ENCODE measurements at regions not wholly inside any gene's neighbourhood (a gene's known extent, or its start where the extent isn't known, plus 50 kb on each side); places are given as distances from the start of the nearest gene placed in this dataset.

- Mint-ChIP-seq H3K4me3 (no peak overlapping the region), H3K27ac (no peak overlapping the region), H3K36me3 (no peaks in the 10 kb centered on the region), H3K4me1 (no peaks in the 10 kb centered on the region), H3K9me3 (no peaks in the 10 kb centered on the region), H3K27me3 (ENCODE audit: insufficient read depth, low read depth) (no peaks in the 10 kb centered on the region)
- H2AFZ ChIP-seq (replicated peaks): no peak overlapping the region
- no peaks in the 10 kb centered on the region for H4K20me1 ChIP-seq (ENCODE audit: low read depth)
- no peak overlapping the region for H3K9ac ChIP-seq
- H3K9me3 ChIP-seq (ENCODE audit: low read depth): no peaks in the 10 kb centered on the region
- H3K4me1 ChIP-seq: no peaks in the 10 kb centered on the region
- H3K4me2 ChIP-seq: no peak overlapping the region
- H3K79me2 ChIP-seq (ENCODE audit: low read depth): no peaks in the 10 kb centered on the region
- no peaks in the 10 kb centered on the region for H3K27me3 ChIP-seq
- TF ChIP-seq EZH2phosphoT487 (IDR thresholded peaks at IDR 0.05) (no peak), EZH2 (IDR thresholded peaks at IDR 0.05) (no peak)
- TF ChIP-seq, protein P1, sequence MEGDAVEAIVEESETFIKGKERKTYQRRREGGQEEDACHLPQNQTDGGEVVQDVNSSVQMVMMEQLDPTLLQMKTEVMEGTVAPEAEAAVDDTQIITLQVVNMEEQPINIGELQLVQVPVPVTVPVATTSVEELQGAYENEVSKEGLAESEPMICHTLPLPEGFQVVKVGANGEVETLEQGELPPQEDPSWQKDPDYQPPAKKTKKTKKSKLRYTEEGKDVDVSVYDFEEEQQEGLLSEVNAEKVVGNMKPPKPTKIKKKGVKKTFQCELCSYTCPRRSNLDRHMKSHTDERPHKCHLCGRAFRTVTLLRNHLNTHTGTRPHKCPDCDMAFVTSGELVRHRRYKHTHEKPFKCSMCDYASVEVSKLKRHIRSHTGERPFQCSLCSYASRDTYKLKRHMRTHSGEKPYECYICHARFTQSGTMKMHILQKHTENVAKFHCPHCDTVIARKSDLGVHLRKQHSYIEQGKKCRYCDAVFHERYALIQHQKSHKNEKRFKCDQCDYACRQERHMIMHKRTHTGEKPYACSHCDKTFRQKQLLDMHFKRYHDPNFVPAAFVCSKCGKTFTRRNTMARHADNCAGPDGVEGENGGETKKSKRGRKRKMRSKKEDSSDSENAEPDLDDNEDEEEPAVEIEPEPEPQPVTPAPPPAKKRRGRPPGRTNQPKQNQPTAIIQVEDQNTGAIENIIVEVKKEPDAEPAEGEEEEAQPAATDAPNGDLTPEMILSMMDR (IDR thresholded peaks at IDR 0.05): peak; percentile 68
- peak; percentile 64 for DNase-seq (ENCODE audit: low spot score)
- H3F3A ChIP-seq (ENCODE audit: low read depth): no peaks in the 10 kb centered on the region
- H3K4me3 ChIP-seq: no peak overlapping the region
- no peaks in the 10 kb centered on the region for H3K36me3 ChIP-seq
- no peak overlapping the region for H3K27ac ChIP-seq
Observed at GRCh38 chr5:28473531-28474107, 1435.2 kb upstream of the CDH9 start.

- Mint-ChIP-seq H3K9me3 (no peaks in the 10 kb centered on the region), H3K27me3 (ENCODE audit: insufficient read depth, low read depth) (no peaks in the 10 kb centered on the region), H3K36me3 (no peaks in the 10 kb centered on the region), H3K4me3 (no peak overlapping the region), H3K4me1 (no peaks in the 10 kb centered on the region), H3K27ac (no peak overlapping the region)
- no peak for DNase-seq (ENCODE audit: low spot score)
- Histone ChIP-seq H3K9ac (no peak overlapping the region), H3K27ac (no peak overlapping the region), H3K79me2 (ENCODE audit: low read depth) (no peaks in the 10 kb centered on the region), H3K36me3 (no peaks in the 10 kb centered on the region), H3K4me1 (no peaks in the 10 kb centered on the region), H4K20me1 (ENCODE audit: low read depth) (no peaks in the 10 kb centered on the region), H3K4me2 (no peak overlapping the region), H3K9me3 (ENCODE audit: low read depth) (no peaks in the 10 kb centered on the region), H2AFZ (replicated peaks) (peak overlapping the region; percentile 26), H3K27me3 (no peaks in the 10 kb centered on the region), H3F3A (ENCODE audit: low read depth) (no peaks in the 10 kb centered on the region), H3K4me3 (no peak overlapping the region)
- TF ChIP-seq, protein P1 (IDR thresholded peaks at IDR 0.05): no peak
- TF ChIP-seq EZH2 (IDR thresholded peaks at IDR 0.05) (no peak), EZH2phosphoT487 (IDR thresholded peaks at IDR 0.05) (no peak)
Observed at GRCh38 chr5:28468166-28468565, 1429.8 kb upstream of the CDH9 start.

DNA sequence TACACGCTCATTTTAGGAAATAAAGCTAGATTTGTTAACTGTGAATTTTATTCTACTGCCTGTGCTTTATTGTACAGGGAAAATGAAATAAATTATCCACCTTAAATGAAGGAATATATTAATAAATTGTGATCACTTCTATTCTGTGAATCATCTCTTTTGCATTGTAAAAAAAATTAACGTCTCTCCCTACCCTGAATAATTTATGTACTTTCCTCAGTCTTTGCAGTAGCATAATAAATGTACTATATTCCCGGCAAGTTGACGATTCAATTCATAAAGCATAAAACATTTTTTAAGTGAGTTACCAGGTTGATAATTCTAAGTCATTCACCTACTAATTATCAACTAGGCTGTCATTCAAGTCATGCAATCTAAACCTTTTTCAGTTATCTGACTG lies 1425.3 kb upstream of the CDH9 start:
- Histone ChIP-seq H3K79me2 (ENCODE audit: low read depth) (no peaks in the 10 kb centered on the region), H3K27ac (no peak overlapping the region), H3K9ac (no peak overlapping the region), H3K4me3 (no peak overlapping the region), H2AFZ (replicated peaks) (no peak overlapping the region), H3F3A (ENCODE audit: low read depth) (no peaks in the 10 kb centered on the region), H3K9me3 (ENCODE audit: low read depth) (no peaks in the 10 kb centered on the region), H3K36me3 (no peaks in the 10 kb centered on the region), H3K4me2 (no peak overlapping the region), H4K20me1 (ENCODE audit: low read depth) (no peaks in the 10 kb centered on the region), H3K4me1 (no peaks in the 10 kb centered on the region), H3K27me3 (no peaks in the 10 kb centered on the region)
- Mint-ChIP-seq H3K27ac (no peak overlapping the region), H3K27me3 (ENCODE audit: insufficient read depth, low read depth) (no peaks in the 10 kb centered on the region), H3K4me3 (no peak overlapping the region), H3K9me3 (no peaks in the 10 kb centered on the region), H3K36me3 (no peaks in the 10 kb centered on the region), H3K4me1 (no peaks in the 10 kb centered on the region)
- TF ChIP-seq EZH2 (IDR thresholded peaks at IDR 0.05) (no peak), EZH2phosphoT487 (IDR thresholded peaks at IDR 0.05) (no peak)
- TF ChIP-seq, protein P1 (IDR thresholded peaks at IDR 0.05): no peak
- no peak for DNase-seq (ENCODE audit: low spot score)
